HG02943 (cell line): ENCODE measurements at regions not wholly inside any gene's neighbourhood (a gene's known extent, or its start where the extent isn't known, plus 50 kb on each side); places are given as distances from the start of the nearest gene placed in this dataset.

Experiments
- ATAC-seq: cut with Tn5 transposase; IDR thresholded peaks from one replicate; pipeline ENCODE4 v1.9.1; 2021; ENCODE audit warnings: mild to moderate bottlenecking, low read depth, moderate library complexity; ENCODE audit not compliant: unreplicated experiment

- ATAC-seq = no peak
These were observed 51.7 kb upstream of the CCDC112 start for GRCh38 chr5:115348175-115348574.
